ENCODE measurements at regions not wholly inside any gene's neighbourhood (a gene's known extent, or its start where the extent isn't known, plus 50 kb on each side); places are given as distances from the start of the nearest gene placed in this dataset.
A peak's percentile ranks its signal among the peaks of the same experiment; 100 is the strongest.
"Not testable (repeated sequence)": the region's sequence is repeated elsewhere in the genome, so short reads cannot be mapped to it uniquely, and the experiment has no call there.

GRCh38 chr1:173347282-173347818, 129.8 kb upstream of the PRDX6 start:
- Mint-ChIP-seq H3K9me3 (peaks cover 10% of the 10 kb centered on the region), H3K4me1 (ENCODE audit: low read depth) (no peaks in the 10 kb centered on the region), H3K27me3 (no peaks in the 10 kb centered on the region), H3K27ac (no peak overlapping the region), H3K36me3 (ENCODE audit: low read depth) (peaks cover 6% of the 10 kb centered on the region), H3K4me3 (no peak overlapping the region)

- peaks cover 15% of the 10 kb centered on the region for H3K36me3 Mint-ChIP-seq (ENCODE audit: low read depth)
- not testable (repeated sequence) for H3K4me3 Mint-ChIP-seq, H3K27ac Mint-ChIP-seq, H3K27me3 Mint-ChIP-seq
- H3K9me3 Mint-ChIP-seq, result peaks cover 23% of the 10 kb centered on the region
- H3K4me1 Mint-ChIP-seq (ENCODE audit: low read depth), result peaks cover 21% of the 10 kb centered on the region
These were observed 124.5 kb upstream of the PRDX6 start for GRCh38 chr1:173352635-173353034.

- Mint-ChIP-seq H3K9me3 (peaks cover 23% of the 10 kb centered on the region), H3K4me1 (ENCODE audit: low read depth) (peaks cover 21% of the 10 kb centered on the region), H3K4me3 (no peak overlapping the region), H3K36me3 (ENCODE audit: low read depth) (peaks cover 15% of the 10 kb centered on the region), H3K27ac (no peak overlapping the region), H3K27me3 (no peaks in the 10 kb centered on the region)
These were observed 123.8 kb upstream of the PRDX6 start for GRCh38 chr1:173353350-173353749.

GRCh38 chr1:173354937-173355280, 122.2 kb upstream of the PRDX6 start:
- H3K27me3 Mint-ChIP-seq, result no peaks in the 10 kb centered on the region
- peaks cover 23% of the 10 kb centered on the region for H3K9me3 Mint-ChIP-seq
- H3K36me3 Mint-ChIP-seq (ENCODE audit: low read depth), result peaks cover 15% of the 10 kb centered on the region
- H3K27ac Mint-ChIP-seq, result no peak overlapping the region
- no peak overlapping the region for H3K4me3 Mint-ChIP-seq
- peaks cover 21% of the 10 kb centered on the region for H3K4me1 Mint-ChIP-seq (ENCODE audit: low read depth)

GRCh38 chr1:173355281-173356031, 121.7 kb upstream of the PRDX6 start:
- Mint-ChIP-seq H3K4me1 (ENCODE audit: low read depth) (peaks cover 26% of the 10 kb centered on the region), H3K27ac (peak overlapping the region; percentile 36), H3K27me3 (no peaks in the 10 kb centered on the region), H3K9me3 (peaks cover 23% of the 10 kb centered on the region), H3K36me3 (ENCODE audit: low read depth) (peaks cover 15% of the 10 kb centered on the region), H3K4me3 (peak overlapping the region; percentile 6)

GRCh38 chr1:173356191-173356762, 120.9 kb upstream of the PRDX6 start:
- peaks cover 34% of the 10 kb centered on the region for H3K4me1 Mint-ChIP-seq (ENCODE audit: low read depth)
- H3K4me3 Mint-ChIP-seq, result no peak overlapping the region
- peaks cover 19% of the 10 kb centered on the region for H3K9me3 Mint-ChIP-seq
- H3K27me3 Mint-ChIP-seq, result no peaks in the 10 kb centered on the region
- H3K27ac Mint-ChIP-seq, result no peak overlapping the region
- H3K36me3 Mint-ChIP-seq (ENCODE audit: low read depth), result peaks cover 15% of the 10 kb centered on the region

GRCh38 chr1:173360487-173361063, 116.6 kb upstream of the PRDX6 start:
- no peaks in the 10 kb centered on the region for H3K9me3 Mint-ChIP-seq
- no peak overlapping the region for H3K27ac Mint-ChIP-seq
- no peaks in the 10 kb centered on the region for H3K27me3 Mint-ChIP-seq
- no peaks in the 10 kb centered on the region for H3K36me3 Mint-ChIP-seq (ENCODE audit: low read depth)
- H3K4me3 Mint-ChIP-seq, result no peak overlapping the region
- H3K4me1 Mint-ChIP-seq (ENCODE audit: low read depth), result peaks cover 25% of the 10 kb centered on the region

GRCh38 chr1:173362543-173362942, 114.6 kb upstream of the PRDX6 start:
- Mint-ChIP-seq H3K4me1 (ENCODE audit: low read depth) (peaks cover 13% of the 10 kb centered on the region), H3K27ac (no peak overlapping the region), H3K36me3 (ENCODE audit: low read depth) (no peaks in the 10 kb centered on the region), H3K4me3 (no peak overlapping the region), H3K9me3 (no peaks in the 10 kb centered on the region), H3K27me3 (no peaks in the 10 kb centered on the region)

GRCh38 chr1:173364827-173365226, 112.3 kb upstream of the PRDX6 start:
- H3K9me3 Mint-ChIP-seq, result no peaks in the 10 kb centered on the region
- no peaks in the 10 kb centered on the region for H3K36me3 Mint-ChIP-seq (ENCODE audit: low read depth)
- no peak overlapping the region for H3K27ac Mint-ChIP-seq
- no peak overlapping the region for H3K4me3 Mint-ChIP-seq
- peaks cover 13% of the 10 kb centered on the region for H3K4me1 Mint-ChIP-seq (ENCODE audit: low read depth)
- H3K27me3 Mint-ChIP-seq, result no peaks in the 10 kb centered on the region

- Mint-ChIP-seq H3K4me1 (ENCODE audit: low read depth) (peaks cover 9% of the 10 kb centered on the region), H3K4me3 (no peak overlapping the region), H3K9me3 (no peaks in the 10 kb centered on the region), H3K27me3 (no peaks in the 10 kb centered on the region), H3K27ac (no peak overlapping the region), H3K36me3 (ENCODE audit: low read depth) (no peaks in the 10 kb centered on the region)
These were observed 111.8 kb upstream of the PRDX6 start for GRCh38 chr1:173365341-173365740.

GRCh38 chr1:173367136-173367535, 110.0 kb upstream of the PRDX6 start:
- Mint-ChIP-seq H3K36me3 (ENCODE audit: low read depth) (no peaks in the 10 kb centered on the region), H3K9me3 (no peaks in the 10 kb centered on the region), H3K4me3 (no peak overlapping the region), H3K4me1 (ENCODE audit: low read depth) (no peaks in the 10 kb centered on the region), H3K27me3 (no peaks in the 10 kb centered on the region), H3K27ac (no peak overlapping the region)

- H3K4me1 Mint-ChIP-seq (ENCODE audit: low read depth), result peaks cover 10% of the 10 kb centered on the region
- not testable (repeated sequence) for H3K9me3 Mint-ChIP-seq, H3K27ac Mint-ChIP-seq
These were observed 106.5 kb upstream of the PRDX6 start for GRCh38 chr1:173370586-173370985.

GRCh38 chr1:173376065-173376464, 101.1 kb upstream of the PRDX6 start:
- Mint-ChIP-seq H3K4me1 (ENCODE audit: low read depth) (peaks cover 10% of the 10 kb centered on the region), H3K9me3 (peaks cover 12% of the 10 kb centered on the region)
- not testable (repeated sequence) for H3K4me3 Mint-ChIP-seq; H3K27ac Mint-ChIP-seq; H3K36me3 Mint-ChIP-seq (ENCODE audit: low read depth); H3K27me3 Mint-ChIP-seq

More at GRCh38 chr1:173370586-173370985, 106.5 kb upstream of the PRDX6 start:
- H3K27me3 Mint-ChIP-seq; H3K36me3 Mint-ChIP-seq (ENCODE audit: low read depth); H3K4me3 Mint-ChIP-seq: not testable (repeated sequence)

- Mint-ChIP-seq H3K4me1 (ENCODE audit: low read depth) (peaks cover 10% of the 10 kb centered on the region), H3K4me3 (no peak overlapping the region), H3K27me3 (no peaks in the 10 kb centered on the region), H3K27ac (no peak overlapping the region), H3K9me3 (peaks cover 12% of the 10 kb centered on the region), H3K36me3 (ENCODE audit: low read depth) (peaks cover 6% of the 10 kb centered on the region)
These were observed 99.9 kb upstream of the PRDX6 start for GRCh38 chr1:173377266-173377665.

- H3K9me3 Mint-ChIP-seq, result no peaks in the 10 kb centered on the region
- H3K27ac Mint-ChIP-seq, result no peak overlapping the region
- no peaks in the 10 kb centered on the region for H3K4me1 Mint-ChIP-seq (ENCODE audit: low read depth)
- H3K27me3 Mint-ChIP-seq, result no peaks in the 10 kb centered on the region
- H3K36me3 Mint-ChIP-seq (ENCODE audit: low read depth), result no peaks in the 10 kb centered on the region
- no peak overlapping the region for H3K4me3 Mint-ChIP-seq
These were observed 93.8 kb upstream of the PRDX6 start for GRCh38 chr1:173383351-173383750.
